ENCODE measurements at regions not wholly inside any gene's neighbourhood (a gene's known extent, or its start where the extent isn't known, plus 50 kb on each side); places are given as distances from the start of the nearest gene placed in this dataset.

- Histone ChIP-seq H3K27me3 (no peaks in the 10 kb centered on the region), H3K4me3 (no peak overlapping the region), H3K27ac (no peak overlapping the region), H3K9me3 (no peaks in the 10 kb centered on the region), H3K4me1 (no peaks in the 10 kb centered on the region), H3K36me3 (no peaks in the 10 kb centered on the region)
- intact Hi-C loops (cut with DNase I; ENCODE audit: low total_unique reads): no loop called here
- TF ChIP-seq POLR2AphosphoS5 (IDR thresholded peaks at IDR 0.05): no peak
- TF ChIP-seq CTCF (IDR thresholded peaks at IDR 0.05): no peak
- TF ChIP-seq POLR2A (IDR thresholded peaks at IDR 0.05): no peak
- DNase-seq (ENCODE audit: low spot score in 2 of 2): no peak
Observed at GRCh38 chr21:23977971-23978370, 1629.3 kb downstream of the MRPL39 start.

- no peaks in the 10 kb centered on the region for H3K9me3 ChIP-seq
- no peak overlapping the region for H3K27ac ChIP-seq
- H3K4me3 ChIP-seq: no peak overlapping the region
- intact Hi-C loops (cut with DNase I; ENCODE audit: low total_unique reads): no loop called here
- no peaks in the 10 kb centered on the region for H3K27me3 ChIP-seq
- peak in 2 of 3 donors; percentile 17 to 24 for TF ChIP-seq CTCF (IDR thresholded peaks at IDR 0.05)
- no peak for TF ChIP-seq POLR2AphosphoS5 (IDR thresholded peaks at IDR 0.05)
- no peaks in the 10 kb centered on the region for H3K36me3 ChIP-seq
- no peak for DNase-seq (ENCODE audit: low spot score in 2 of 2)
- H3K4me1 ChIP-seq: no peaks in the 10 kb centered on the region
Observed at GRCh38 chr21:23968722-23969647, 1638.3 kb downstream of the MRPL39 start.

- no peak overlapping the region for H3K27ac ChIP-seq
- intact Hi-C loops (cut with DNase I; ENCODE audit: low total_unique reads): no loop called here
- no peaks in the 10 kb centered on the region for H3K9me3 ChIP-seq
- no peak overlapping the region for H3K4me3 ChIP-seq
- no peaks in the 10 kb centered on the region for H3K36me3 ChIP-seq
- H3K27me3 ChIP-seq: no peaks in the 10 kb centered on the region
- no peak for DNase-seq (ENCODE audit: low spot score in 2 of 2)
- TF ChIP-seq CTCF (IDR thresholded peaks at IDR 0.05) (no peak), POLR2AphosphoS5 (IDR thresholded peaks at IDR 0.05) (no peak), POLR2A (IDR thresholded peaks at IDR 0.05) (no peak)
- H3K4me1 ChIP-seq: no peaks in the 10 kb centered on the region
Observed at GRCh38 chr21:23968008-23968407, 1639.3 kb downstream of the MRPL39 start.

- no peak for DNase-seq (ENCODE audit: low spot score in 2 of 2)
- H3K9me3 ChIP-seq: no peaks in the 10 kb centered on the region
- H3K4me1 ChIP-seq: no peaks in the 10 kb centered on the region
- TF ChIP-seq CTCF (IDR thresholded peaks at IDR 0.05) (no peak), POLR2AphosphoS5 (IDR thresholded peaks at IDR 0.05) (no peak), POLR2A (IDR thresholded peaks at IDR 0.05) (no peak)
- H3K27me3 ChIP-seq: no peaks in the 10 kb centered on the region
- H3K36me3 ChIP-seq: no peaks in the 10 kb centered on the region
- intact Hi-C loops (cut with DNase I; ENCODE audit: low total_unique reads): no loop called here
- no peak overlapping the region for H3K27ac ChIP-seq
- no peak overlapping the region for H3K4me3 ChIP-seq
Observed at GRCh38 chr21:23963454-23963853, 1643.8 kb downstream of the MRPL39 start.

- no peaks in the 10 kb centered on the region for H3K36me3 ChIP-seq
- intact Hi-C loops (cut with DNase I; ENCODE audit: low total_unique reads): no loop called here
- no peak for TF ChIP-seq POLR2AphosphoS5 (IDR thresholded peaks at IDR 0.05)
Observed at GRCh38 chr21:23960769-23961168, 1646.5 kb downstream of the MRPL39 start.

More at GRCh38 chr21:23960769-23961168, 1646.5 kb downstream of the MRPL39 start:
- Histone ChIP-seq H3K27ac (no peak overlapping the region), H3K9me3 (no peaks in the 10 kb centered on the region), H3K4me1 (no peaks in the 10 kb centered on the region), H3K4me3 (no peak overlapping the region), H3K27me3 (no peaks in the 10 kb centered on the region)
- DNase-seq (ENCODE audit: low spot score in 2 of 2): no peak
